Spleen (tissue), 11 donors: ENCODE measurements at regions not wholly inside any gene's neighbourhood (a gene's known extent, or its start where the extent isn't known, plus 50 kb on each side); places are given as distances from the start of the nearest gene placed in this dataset.

Source experiments
- DNase-seq: peaks from one replicate; pipeline ENCODE4 v3.0.0-alpha.2; 2020
- H3K27ac ChIP-seq, 8 donors: fragments of 200-600 bp; sonication (generic) in 7 of 8; 1 replicate in 4 of 8; 2 replicates in 4 of 8; pipeline versions ENCODE4 v1.5.0 to v1.8.0; 2016 to 2021; ENCODE audit warnings: inconsistent platforms in 4 of 8, mild to moderate bottlenecking in 4 of 8, moderate library complexity in 1 of 8
- H3K27me3 ChIP-seq, 7 donors: fragments of 200-600 bp; sonication (generic) in 6 of 7; replicated peaks in 1 of 7; 1 replicate in 4 of 7; 2 replicates in 3 of 7; pipeline versions ENCODE4 v1.5.0 to v1.8.0; 2016 to 2021; ENCODE audit warnings: inconsistent platforms in 3 of 7, mild to moderate bottlenecking in 1 of 7
- H3K36me3 ChIP-seq, 6 donors: fragments of 200-600 bp; sonication (generic) in 5 of 6; 1 replicate in 4 of 6; 2 replicates in 2 of 6; pipeline versions ENCODE4 v1.5.0 to v1.8.0; 2016 to 2021; ENCODE audit warnings: inconsistent platforms in 2 of 6
- H3K4me1 ChIP-seq, 6 donors: fragments of 200-600 bp; sonication (generic) in 5 of 6; 1 replicate in 3 of 6; 2 replicates in 3 of 6; pipeline versions ENCODE4 v1.5.0 to v1.8.0; 2016 to 2021; ENCODE audit warnings: inconsistent platforms in 3 of 6
- H3K4me3 ChIP-seq, 8 donors: fragments of 200-600 bp; sonication (generic) in 7 of 8; 1 replicate in 4 of 8; 2 replicates in 4 of 8; pipeline versions ENCODE4 v1.5.0 to v1.8.0; 2016 to 2021; ENCODE audit warnings: inconsistent platforms in 4 of 8, mild to moderate bottlenecking in 4 of 8, moderate library complexity in 2 of 8
- H3K9me3 ChIP-seq, 8 donors: fragments of 200-600 bp; sonication (generic) in 7 of 8; 1 replicate in 4 of 8; 2 replicates in 4 of 8; pipeline versions ENCODE4 v1.5.0 to v1.8.0; 2016 to 2021; ENCODE audit warnings: inconsistent platforms in 4 of 8
- POLR2A ChIP-seq, 3 donors: fragments of 450-650 bp; IDR thresholded peaks; one replicate each; pipeline ENCODE4 v1.5.1; 2017; ENCODE audit warnings: antibody characterized with exemption in 3 of 3, mild to moderate bottlenecking in 1 of 3
- POLR2AphosphoS5 ChIP-seq, 3 donors: sonication (generic); formaldehyde crosslinking; IDR thresholded peaks; one replicate each; pipeline ENCODE4 v1.5.1; 2017; ENCODE audit warnings: antibody characterized with exemption in 3 of 3
- WGBS, 5 donors: extraction: QIAGEN DNeasy Blood & Tissue Kit in 3 of 5; methylation state at CpG; one replicate each; pipeline versions ENCODE4 v1.1.5 to v1.1.7; 2013 to 2018; 5-methylcytosine and 5-hydroxymethylcytosine counted together
- intact Hi-C: fragments of 100-400 bp; cut with DNase I; formaldehyde crosslinking; loops from one replicate; pipeline ENCODE4 v1.15.0; 2023; ENCODE audit warnings: low total_unique reads
- TF ChIP-seq, protein P1 (sequence below), 11 experiments: fragments of 200-600 bp in 7 of 11; fragments of 450-650 bp in 4 of 11; sonication (generic) in 4 of 11; IDR thresholded peaks in 8 of 11; conservative IDR thresholded peaks in 3 of 11; 1 replicate in 7 of 11; 2 replicates in 4 of 11; pipeline versions ENCODE4 v1.4.0 to v1.8.0; 2016 to 2021; ENCODE audit warnings: antibody characterized with exemption in 11 of 11, inconsistent platforms in 4 of 11, mild to moderate bottlenecking in 1 of 11
- donor health status: healthy with polysubstance abuse.
- donor health status: DM: no; HTN: no; CAD: no; lungs with moderate emphysema.
- donor health status: DM: no; HTN: no; CAD: no.
- donor health status: Bipolar disorder and iron deficiency.
- donor health status: healthy.
- donor health status: DM: no; HTN: no; CAD: no.
- donor health status: DM: yes; HTN: yes; CAD: no.

DNA sequence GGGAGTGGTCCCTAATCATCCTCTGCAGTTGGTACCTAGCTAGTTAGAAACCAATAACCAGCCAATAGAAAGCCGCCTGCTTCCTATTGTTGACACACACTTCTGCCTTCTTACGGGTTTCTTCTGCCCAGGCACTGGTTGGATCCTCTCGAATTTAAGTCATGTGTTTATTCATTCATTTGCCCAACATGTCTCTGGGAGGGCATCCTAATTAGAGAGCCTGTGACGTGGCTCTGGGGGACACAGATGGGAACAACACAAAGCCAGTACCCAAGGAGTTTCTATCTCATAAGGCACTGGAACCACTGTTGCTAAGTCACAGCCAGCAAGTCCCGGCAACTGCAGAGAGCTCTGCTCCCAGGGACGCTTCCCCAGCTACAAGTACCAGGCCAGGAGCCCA lies 300.7 kb upstream of the TNRC6C start:
- H3K4me3 ChIP-seq = no peak overlapping the region
- H3K4me1 ChIP-seq = no peaks in the 10 kb centered on the region
- H3K9me3 ChIP-seq = peaks cover 0 to 16% (median 7%) of the 10 kb centered on the region in 8 donors
- DNase-seq = peak; percentile 3
- TF ChIP-seq POLR2A (IDR thresholded peaks at IDR 0.05) (no peak), POLR2AphosphoS5 (IDR thresholded peaks at IDR 0.05) (no peak)
- TF ChIP-seq, protein P1, sequence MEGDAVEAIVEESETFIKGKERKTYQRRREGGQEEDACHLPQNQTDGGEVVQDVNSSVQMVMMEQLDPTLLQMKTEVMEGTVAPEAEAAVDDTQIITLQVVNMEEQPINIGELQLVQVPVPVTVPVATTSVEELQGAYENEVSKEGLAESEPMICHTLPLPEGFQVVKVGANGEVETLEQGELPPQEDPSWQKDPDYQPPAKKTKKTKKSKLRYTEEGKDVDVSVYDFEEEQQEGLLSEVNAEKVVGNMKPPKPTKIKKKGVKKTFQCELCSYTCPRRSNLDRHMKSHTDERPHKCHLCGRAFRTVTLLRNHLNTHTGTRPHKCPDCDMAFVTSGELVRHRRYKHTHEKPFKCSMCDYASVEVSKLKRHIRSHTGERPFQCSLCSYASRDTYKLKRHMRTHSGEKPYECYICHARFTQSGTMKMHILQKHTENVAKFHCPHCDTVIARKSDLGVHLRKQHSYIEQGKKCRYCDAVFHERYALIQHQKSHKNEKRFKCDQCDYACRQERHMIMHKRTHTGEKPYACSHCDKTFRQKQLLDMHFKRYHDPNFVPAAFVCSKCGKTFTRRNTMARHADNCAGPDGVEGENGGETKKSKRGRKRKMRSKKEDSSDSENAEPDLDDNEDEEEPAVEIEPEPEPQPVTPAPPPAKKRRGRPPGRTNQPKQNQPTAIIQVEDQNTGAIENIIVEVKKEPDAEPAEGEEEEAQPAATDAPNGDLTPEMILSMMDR (IDR thresholded peaks at IDR 0.05 in 8 of 11, conservative IDR thresholded peaks at IDR 0.05 in 3 of 11) = no peak
- no peaks in the 10 kb centered on the region for H3K36me3 ChIP-seq
- intact Hi-C loops = no loop called here
- peaks cover 0 to 49% (median 11%) of the 10 kb centered on the region in 7 donors for H3K27me3 ChIP-seq
- 78 to 88% (median 83%) methylated on average over 6 of the region's 6 CpGs for WGBS, 5 donors
- no peak overlapping the region for H3K27ac ChIP-seq

DNA sequence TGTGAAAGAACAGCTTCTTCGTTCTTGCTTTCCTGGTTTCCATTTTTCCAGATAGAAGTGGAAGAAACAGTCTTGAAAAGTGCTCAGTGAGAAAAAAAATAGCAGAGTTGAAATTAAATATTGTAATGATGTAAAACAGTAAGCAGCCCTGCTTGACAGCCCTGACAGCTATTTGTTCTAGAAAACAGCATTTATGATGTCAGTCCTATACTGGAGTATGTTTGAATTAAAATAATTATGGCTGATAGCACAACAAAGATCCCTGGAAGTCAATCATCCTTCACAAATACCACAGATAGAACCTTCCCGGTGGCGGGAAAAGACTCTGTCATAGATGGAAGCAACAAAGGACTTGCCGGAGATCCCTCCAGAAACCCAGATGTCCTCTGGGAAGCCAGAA lies 298.0 kb upstream of the TNRC6C start:
- DNase-seq = no peak
- TF ChIP-seq POLR2A (IDR thresholded peaks at IDR 0.05) (no peak), POLR2AphosphoS5 (IDR thresholded peaks at IDR 0.05) (no peak)
- H3K4me3 ChIP-seq = no peak overlapping the region
- intact Hi-C loops = no loop called here
- peaks cover 0 to 40% (median 6%) of the 10 kb centered on the region in 7 donors for H3K27me3 ChIP-seq
- 86 to 94% (median 90%) methylated on average over 4 of the region's 4 CpGs for WGBS, 5 donors
- peaks cover 0 to 21% (median 8%) of the 10 kb centered on the region in 8 donors for H3K9me3 ChIP-seq
- H3K27ac ChIP-seq = no peak overlapping the region
- no peaks in the 10 kb centered on the region for H3K36me3 ChIP-seq
- H3K4me1 ChIP-seq = no peaks in the 10 kb centered on the region

DNA sequence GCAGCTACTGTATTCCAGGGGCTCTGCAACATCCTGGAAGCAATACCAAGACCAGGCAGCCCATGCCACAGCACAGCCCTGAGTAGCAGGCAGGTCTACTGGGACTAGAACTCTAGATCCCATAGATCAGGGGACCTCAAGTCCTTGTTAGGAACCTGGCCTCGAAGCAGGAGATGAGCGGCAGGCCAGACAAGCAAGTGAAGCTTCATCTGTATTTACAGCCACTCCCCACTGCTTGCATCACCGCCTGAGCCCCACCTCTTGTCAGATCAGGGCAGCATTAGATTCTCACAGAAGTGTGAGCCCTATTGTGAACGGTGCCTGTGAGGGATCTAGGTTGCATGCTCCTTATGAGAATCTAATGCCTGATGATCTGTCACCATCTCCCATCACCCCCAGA lies 295.7 kb upstream of the TNRC6C start:
- peaks cover 0 to 21% (median 8%) of the 10 kb centered on the region in 8 donors for H3K9me3 ChIP-seq
- 82 to 93% (median 90%) methylated on average over 4 of the region's 4 CpGs for WGBS, 5 donors
- DNase-seq = peak; percentile 56
- peaks cover 0 to 17% (median 0%) of the 10 kb centered on the region in 7 donors for H3K27me3 ChIP-seq
- intact Hi-C loops = no loop called here
- no peak for TF ChIP-seq POLR2AphosphoS5 (IDR thresholded peaks at IDR 0.05)
- TF ChIP-seq, protein P1 (IDR thresholded peaks at IDR 0.05 in 8 of 11, conservative IDR thresholded peaks at IDR 0.05 in 3 of 11) = no peak
- no peak for TF ChIP-seq POLR2A (IDR thresholded peaks at IDR 0.05)
- no peak overlapping the region for H3K27ac ChIP-seq
- peaks cover 0 to 18% (median 13%) of the 10 kb centered on the region in 6 donors for H3K4me1 ChIP-seq
- no peak overlapping the region for H3K4me3 ChIP-seq
- no peaks in the 10 kb centered on the region for H3K36me3 ChIP-seq

DNA sequence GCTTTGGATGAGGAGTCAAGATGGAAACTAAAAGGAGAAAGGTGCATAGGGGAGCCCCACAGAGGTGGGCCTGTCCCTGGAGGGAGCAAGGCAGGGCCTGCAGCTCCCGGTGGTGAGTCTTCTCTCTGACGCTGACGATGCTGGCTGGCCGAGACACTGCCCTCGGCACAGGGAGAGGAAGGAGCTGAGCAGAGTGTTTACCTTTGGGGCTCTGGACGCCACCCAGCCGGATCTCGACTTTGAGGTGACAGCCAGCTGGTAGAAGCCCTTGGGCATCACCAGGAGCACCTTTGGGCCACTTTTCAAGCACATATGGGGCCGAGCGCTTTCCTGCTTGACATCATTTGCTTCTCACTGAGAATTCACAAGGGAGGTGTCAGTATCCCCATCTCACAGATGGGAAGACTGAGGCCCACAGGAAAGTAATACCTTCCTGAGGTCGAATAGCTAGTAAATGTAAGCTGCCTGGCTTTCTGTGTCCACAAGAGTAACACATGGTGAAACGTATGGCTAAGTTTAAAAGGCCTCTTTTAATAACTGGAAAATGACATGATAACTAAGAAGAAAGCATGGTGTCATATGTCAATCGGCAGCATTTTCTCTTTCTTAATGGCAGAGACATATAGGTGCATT lies 294.3 kb upstream of the TNRC6C start:
- Histone ChIP-seq H3K27me3 (peaks cover 0 to 3% (median 0%) of the 10 kb centered on the region in 7 donors), H3K27ac (no peak overlapping the region), H3K9me3 (peaks cover 0 to 21% (median 11%) of the 10 kb centered on the region in 8 donors), H3K4me3 (no peak overlapping the region), H3K4me1 (peaks cover 0 to 24% (median 13%) of the 10 kb centered on the region in 6 donors), H3K36me3 (no peaks in the 10 kb centered on the region)
- 76 to 93% (median 88%) methylated on average over 12 to 13 of the region's 13 CpGs for WGBS, 5 donors
- peak; percentile 40 for DNase-seq
- TF ChIP-seq, protein P1 (IDR thresholded peaks at IDR 0.05 in 8 of 11, conservative IDR thresholded peaks at IDR 0.05 in 3 of 11) = no peak
- TF ChIP-seq POLR2A (IDR thresholded peaks at IDR 0.05) = no peak
- no peak for TF ChIP-seq POLR2AphosphoS5 (IDR thresholded peaks at IDR 0.05)
- intact Hi-C loops = no loop called here
